B cell (primary cell): ENCODE measurements at regions not wholly inside any gene's neighbourhood (a gene's known extent, or its start where the extent isn't known, plus 50 kb on each side); places are given as distances from the start of the nearest gene placed in this dataset.

Experiments
- ATAC-seq: fragments of 200-7000 bp; cut with Tn5 transposase; one replicate; pipeline ENCODE4 v1.10.0; 2021; ENCODE audit warnings: low read depth, mild to moderate bottlenecking, moderate number of reproducible peaks, moderate library complexity
- CTCF ChIA-PET: fragments of 350-600 bp; sonication (Branson Sonifier 250); formaldehyde crosslinking; loops from one replicate; lab custom pipeline; 2021; ENCODE audit warnings: antibody characterized with exemption, inconsistent platforms; lab: Charles Lee
- POLR2A ChIA-PET: fragments of 350-600 bp; sonication (Branson Sonifier 250); formaldehyde crosslinking; loops from one replicate; lab custom pipeline; 2021; ENCODE audit warnings: antibody characterized with exemption; lab: Charles Lee
- DNase-seq: peaks from one replicate; pipeline ENCODE4 v3.0.0; 2013
- H2AFZ ChIP-seq: 2 replicates; pipeline ENCODE4 v1.6.1; 2012; ENCODE audit warnings: mild to moderate bottlenecking, low read depth, low read length; ENCODE audit not compliant: insufficient read depth, poor library complexity, severe bottlenecking
- H3K27ac ChIP-seq, 2 donors: 1 replicate in 1 of 2; 2 replicates in 1 of 2; pipeline ENCODE4 v1.5.1; 2012 to 2013; ENCODE audit warnings: low read length in 2 of 2, mild to moderate bottlenecking in 2 of 2, moderate library complexity in 1 of 2
- H3K27me3 ChIP-seq, 4 experiments: fragments of 200-600 bp in 1 of 4; sonication (generic) in 1 of 4; replicated peaks in 1 of 4; 1 replicate in 2 of 4; 2 replicates in 2 of 4; pipeline versions ENCODE4 v1.6.1 to v1.7.0; 2013 to 2016; ENCODE audit warnings: low read length in 3 of 4, mild to moderate bottlenecking in 2 of 4, mixed read lengths in 1 of 4, moderate library complexity in 1 of 4; ENCODE audit not compliant: insufficient read depth in 4 of 4, control insufficient read depth in 3 of 4; ENCODE audit errors: control extremely low read depth in 1 of 4
- H3K36me3 ChIP-seq, 2 experiments: replicated peaks in 1 of 2; 1 replicate in 1 of 2; 2 replicates in 1 of 2; pipeline versions ENCODE4 v1.6.1 to v1.7.1; 2013; ENCODE audit warnings: low read length in 1 of 2; ENCODE audit not compliant: insufficient read depth in 2 of 2, control insufficient read depth in 1 of 2; ENCODE audit errors: control extremely low read depth in 1 of 2, extremely low read depth in 1 of 2
- H3K4me1 ChIP-seq, 2 donors: fragments of 200-600 bp in 1 of 2; sonication (generic) in 1 of 2; 1 replicate in 1 of 2; 2 replicates in 1 of 2; pipeline versions ENCODE4 v1.5.1 to v1.6.1; 2013 to 2017; ENCODE audit warnings: low read length in 2 of 2; ENCODE audit not compliant: control insufficient read depth in 2 of 2, insufficient read depth in 2 of 2
- H3K4me2 ChIP-seq: replicated peaks from 2 replicates; pipeline ENCODE3; 2012; ENCODE audit warnings: mild to moderate bottlenecking, low read depth, low read length; ENCODE audit not compliant: poor library complexity, severe bottlenecking
- H3K4me3 ChIP-seq, 5 experiments: fragments of 200-600 bp in 1 of 5; sonication (generic) in 1 of 5; 1 replicate in 3 of 5; 2 replicates in 2 of 5; pipeline versions ENCODE4 v1.5.1 to v1.7.0; 2011 to 2016; ENCODE audit warnings: low read length in 4 of 5, mild to moderate bottlenecking in 4 of 5, low read depth in 2 of 5, control low read depth in 1 of 5, moderate library complexity in 1 of 5; ENCODE audit not compliant: insufficient read depth in 1 of 5; ENCODE audit errors: control extremely low read depth in 1 of 5, extremely low read depth in 1 of 5
- H3K79me2 ChIP-seq: fragments of 200-600 bp; sonication (generic); one replicate; pipeline ENCODE4 v1.6.0; 2016; ENCODE audit warnings: low read length; ENCODE audit not compliant: control insufficient read depth, insufficient read depth
- H3K9ac ChIP-seq: fragments of 200-600 bp; sonication (generic); 2 replicates; pipeline ENCODE4 v1.6.1; 2017; ENCODE audit warnings: mild to moderate bottlenecking, low read length, moderate library complexity
- H3K9me3 ChIP-seq, 3 donors: one replicate each; pipeline versions ENCODE4 v1.6.1 to v1.7.1; 2013; ENCODE audit warnings: low read length in 2 of 3; ENCODE audit not compliant: control insufficient read depth in 2 of 3, insufficient read depth in 1 of 3; ENCODE audit errors: control extremely low read depth in 1 of 3
- H4K20me1 ChIP-seq: 2 replicates; pipeline ENCODE4 v1.6.0; 2012; ENCODE audit warnings: mild to moderate bottlenecking, low read length; ENCODE audit not compliant: insufficient read depth, control insufficient read depth, poor library complexity, severe bottlenecking
- H3K27ac Mint-ChIP-seq: one replicate; pipeline ENCODE4 v1.8.0; 2021; ENCODE audit warnings: mixed read lengths
- H3K27me3 Mint-ChIP-seq: one replicate; pipeline ENCODE4 v1.8.0; 2021; ENCODE audit warnings: mixed read lengths
- H3K4me1 Mint-ChIP-seq: one replicate; pipeline ENCODE4 v1.8.0; 2021; ENCODE audit warnings: mixed read lengths
- H3K4me3 Mint-ChIP-seq: one replicate; pipeline ENCODE4 v1.8.0; 2021; ENCODE audit warnings: mixed read lengths
- H3K9me3 Mint-ChIP-seq: one replicate; pipeline ENCODE4 v1.8.0; 2022; ENCODE audit warnings: mixed read lengths; ENCODE audit not compliant: insufficient read depth
- CTCF ChIP-seq: fragments of 200-600 bp; IDR thresholded peaks from one replicate; pipeline ENCODE4 v1.8.0; 2022; ENCODE audit warnings: antibody characterized with exemption, mild to moderate bottlenecking
- EZH2 ChIP-seq: IDR thresholded peaks from 2 replicates; pipeline ENCODE4 v1.6.1; 2012; ENCODE audit warnings: borderline replicate concordance, low read depth, mild to moderate bottlenecking, moderate library complexity, low read length; ENCODE audit not compliant: insufficient read depth, poor library complexity, severe bottlenecking
- WGBS: methylation state at CpG from one replicate; pipeline ENCODE4 v1.1.5; 2013; ENCODE audit warnings: missing lambda C conversion rate; ENCODE audit not compliant: insufficient coverage; 5-methylcytosine and 5-hydroxymethylcytosine counted together
- intact Hi-C: fragments of 100-400 bp; cut with micrococcal nuclease; formaldehyde crosslinking; loops from one replicate; pipeline ENCODE4 v1.10.0; 2022

- Histone ChIP-seq H3K9me3 (no peaks in the 10 kb centered on the region), H3K27me3 (no peaks in the 10 kb centered on the region), H3K79me2 (no peaks in the 10 kb centered on the region), H3K4me1 (no peaks in the 10 kb centered on the region), H3K36me3 (no peaks in the 10 kb centered on the region), H3K27ac (no peak overlapping the region), H2AFZ (no peak overlapping the region), H4K20me1 (no peaks in the 10 kb centered on the region), H3K9ac (no peak overlapping the region), H3K4me2 (no peak overlapping the region), H3K4me3 (no peak overlapping the region)
- ATAC-seq: no peak
- no CpG with 5 or more reads among the region's 2 CpGs for WGBS
- Mint-ChIP-seq H3K27me3 (no peaks in the 10 kb centered on the region), H3K27ac (no peak overlapping the region), H3K4me3 (no peak overlapping the region), H3K4me1 (no peaks in the 10 kb centered on the region), H3K9me3 (no peaks in the 10 kb centered on the region)
- intact Hi-C loops: no loop called here
- TF ChIP-seq EZH2 (no peak), CTCF (no peak)
- POLR2A ChIA-PET: no interaction called here
- CTCF ChIA-PET: no interaction called here
- DNase-seq: no peak
These were observed 344.9 kb downstream of the ZNF326 start for GRCh38 chr1:90339811-90340210.

GRCh38 chr1:90336552-90337324 lies 341.8 kb downstream of the ZNF326 start:
- Mint-ChIP-seq H3K27me3 (no peaks in the 10 kb centered on the region), H3K4me3 (no peak overlapping the region), H3K9me3 (no peaks in the 10 kb centered on the region), H3K4me1 (no peaks in the 10 kb centered on the region), H3K27ac (no peak overlapping the region)
- Histone ChIP-seq H3K79me2 (no peaks in the 10 kb centered on the region), H3K4me1 (no peaks in the 10 kb centered on the region), H4K20me1 (no peaks in the 10 kb centered on the region), H3K27me3 (no peaks in the 10 kb centered on the region), H3K36me3 (no peaks in the 10 kb centered on the region), H2AFZ (no peak overlapping the region), H3K9ac (no peak overlapping the region), H3K4me3 (no peak overlapping the region), H3K4me2 (no peak overlapping the region), H3K27ac (no peak overlapping the region), H3K9me3 (no peaks in the 10 kb centered on the region)
- ChIA-PET POLR2A (no interaction called here), CTCF (no interaction called here)
- TF ChIP-seq EZH2: no peak
- TF ChIP-seq CTCF: no peak
- DNase-seq (no peak), ATAC-seq (no peak)
- 0% methylated on average over 1 of the region's 8 CpGs for WGBS
- intact Hi-C loops: no loop called here
